ENCODE measurements at regions not wholly inside any gene's neighbourhood (a gene's known extent, or its start where the extent isn't known, plus 50 kb on each side); places are given as distances from the start of the nearest gene placed in this dataset.
A peak's percentile ranks its signal among the peaks of the same experiment; 100 is the strongest.

DNA sequence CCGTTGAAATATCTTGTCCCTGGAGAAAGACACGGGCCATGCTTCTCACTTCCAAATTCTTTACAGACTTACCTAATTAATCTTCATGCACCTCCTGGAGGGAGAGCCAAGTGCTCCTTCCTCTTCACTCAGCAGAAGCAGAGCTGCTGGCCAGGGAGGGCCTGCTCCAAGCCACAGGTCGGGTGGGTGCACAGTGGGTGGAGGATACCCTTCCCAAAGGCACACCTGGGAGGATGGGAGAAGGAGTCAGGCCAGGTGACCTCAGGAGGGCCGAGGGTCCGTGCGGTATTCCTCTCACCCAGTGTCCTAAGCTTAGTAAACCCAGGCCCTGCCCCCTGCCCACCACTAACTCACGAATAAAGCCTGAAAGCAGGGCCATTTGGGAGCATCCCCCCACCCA, 171.3 kb upstream of the RPL38 start:
- ATAC-seq (no peak), DNase-seq (ENCODE audit: low spot score) (no peak)

DNA sequence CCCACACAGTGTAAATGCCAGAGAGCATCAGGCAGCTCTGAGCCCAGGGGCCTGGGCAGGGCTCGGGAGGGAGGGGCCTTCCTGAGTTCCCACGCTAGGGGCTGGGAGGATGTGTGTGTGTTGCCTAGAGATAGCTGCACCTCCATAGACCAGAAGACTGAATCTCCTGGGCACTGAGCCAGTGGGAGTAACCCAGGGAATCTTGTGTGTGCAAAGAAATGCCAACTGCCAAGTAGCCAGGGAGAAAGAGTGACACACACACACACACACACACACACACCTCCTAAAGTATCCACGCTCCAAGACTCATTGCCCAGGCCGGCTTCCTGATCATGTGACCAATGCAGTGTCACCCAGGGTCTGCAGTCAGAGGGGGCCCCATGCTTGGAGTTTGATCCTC, 166.2 kb upstream of the RPL38 start:
- DNase-seq (ENCODE audit: low spot score) (no peak), ATAC-seq (no peak)

DNA sequence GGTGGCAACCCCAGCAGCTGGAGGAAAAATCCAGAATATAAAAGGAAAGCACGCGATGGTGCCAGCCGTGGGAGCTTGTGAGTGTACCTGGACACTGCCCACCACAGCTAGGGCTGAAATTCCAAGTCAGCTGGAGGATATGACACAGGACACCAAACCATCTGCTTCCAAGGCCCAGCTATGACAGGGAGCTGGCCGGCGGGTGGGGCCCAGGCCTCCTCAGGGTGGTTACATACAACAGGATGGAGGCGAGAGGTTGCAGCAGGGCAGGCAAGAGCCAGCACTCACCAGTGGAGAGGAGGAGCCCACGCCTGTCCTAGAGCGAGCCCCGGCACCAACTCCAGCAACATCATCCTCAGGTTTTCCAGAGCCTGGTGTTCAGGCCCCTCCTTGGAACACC, 163.2 kb upstream of the RPL38 start:
- ATAC-seq = no peak
- DNase-seq (ENCODE audit: low spot score) = no peak

DNA sequence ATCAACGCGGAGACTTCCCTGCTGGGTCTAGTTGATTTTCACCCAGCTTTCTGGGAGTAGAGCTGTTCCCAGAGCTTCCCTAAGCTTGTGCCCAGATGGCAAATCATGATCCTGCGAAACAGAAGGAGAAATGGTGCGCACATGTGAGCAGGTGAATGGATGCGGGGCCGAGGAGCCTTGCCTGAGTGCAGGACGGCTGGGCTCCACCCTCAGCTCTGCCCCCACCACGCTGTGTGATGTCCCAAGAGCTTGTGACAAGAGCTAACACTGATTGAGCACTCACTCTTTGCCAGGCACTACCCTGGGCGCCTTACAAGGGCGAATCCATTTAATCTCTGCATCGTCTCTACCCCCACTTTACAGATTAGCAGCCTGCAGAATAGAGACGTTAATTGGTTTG, 162.7 kb upstream of the RPL38 start:
- no peak for ATAC-seq

GRCh38 chr17:74041869-74042640, 161.4 kb upstream of the RPL38 start:
- DNase-seq (ENCODE audit: low spot score) = no peak
- ATAC-seq = no peak

More for the DNA sequence above, 162.7 kb upstream of the RPL38 start:
- no peak for DNase-seq (ENCODE audit: low spot score)

- ATAC-seq (no peak), DNase-seq (ENCODE audit: low spot score) (no peak)
These were observed 160.6 kb upstream of the RPL38 start for GRCh38 chr17:74042744-74043486.

GRCh38 chr17:74043976-74044375, 159.5 kb upstream of the RPL38 start:
- DNase-seq (ENCODE audit: low spot score) (no peak), ATAC-seq (peak; percentile 16)

DNA sequence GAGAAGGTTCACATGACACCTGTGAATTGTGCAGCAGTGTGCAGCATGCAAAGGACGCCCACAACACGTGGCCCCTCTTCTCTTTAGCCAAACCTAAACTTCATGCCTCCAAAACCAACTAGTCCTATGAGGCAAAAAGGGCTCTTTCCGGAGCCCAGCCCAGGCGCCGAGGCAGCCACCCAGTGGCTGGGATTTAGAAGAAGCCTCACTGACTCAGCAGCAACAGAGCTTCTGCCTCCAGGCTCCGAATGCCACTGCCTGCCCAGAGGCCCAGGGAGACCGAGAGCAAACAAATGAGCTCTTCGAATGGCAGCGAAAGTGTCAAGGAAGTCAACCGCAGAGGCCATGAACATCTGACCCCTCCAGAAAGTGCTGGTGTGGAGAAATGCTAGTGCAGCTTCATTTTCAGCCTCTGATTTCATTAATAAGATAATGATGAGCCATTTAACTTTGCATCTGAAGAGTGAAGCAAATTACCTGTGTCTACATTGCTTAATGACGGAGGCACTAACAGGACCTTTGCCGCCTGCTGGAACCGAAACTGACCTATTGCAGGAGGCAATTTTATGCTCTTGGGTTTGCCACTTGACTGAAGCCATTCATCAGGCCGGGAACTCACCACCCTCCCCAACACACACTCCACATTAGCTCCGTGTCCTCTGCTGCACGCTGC, 157.7 kb upstream of the RPL38 start:
- ATAC-seq (no peak), DNase-seq (ENCODE audit: low spot score) (no peak)

DNA sequence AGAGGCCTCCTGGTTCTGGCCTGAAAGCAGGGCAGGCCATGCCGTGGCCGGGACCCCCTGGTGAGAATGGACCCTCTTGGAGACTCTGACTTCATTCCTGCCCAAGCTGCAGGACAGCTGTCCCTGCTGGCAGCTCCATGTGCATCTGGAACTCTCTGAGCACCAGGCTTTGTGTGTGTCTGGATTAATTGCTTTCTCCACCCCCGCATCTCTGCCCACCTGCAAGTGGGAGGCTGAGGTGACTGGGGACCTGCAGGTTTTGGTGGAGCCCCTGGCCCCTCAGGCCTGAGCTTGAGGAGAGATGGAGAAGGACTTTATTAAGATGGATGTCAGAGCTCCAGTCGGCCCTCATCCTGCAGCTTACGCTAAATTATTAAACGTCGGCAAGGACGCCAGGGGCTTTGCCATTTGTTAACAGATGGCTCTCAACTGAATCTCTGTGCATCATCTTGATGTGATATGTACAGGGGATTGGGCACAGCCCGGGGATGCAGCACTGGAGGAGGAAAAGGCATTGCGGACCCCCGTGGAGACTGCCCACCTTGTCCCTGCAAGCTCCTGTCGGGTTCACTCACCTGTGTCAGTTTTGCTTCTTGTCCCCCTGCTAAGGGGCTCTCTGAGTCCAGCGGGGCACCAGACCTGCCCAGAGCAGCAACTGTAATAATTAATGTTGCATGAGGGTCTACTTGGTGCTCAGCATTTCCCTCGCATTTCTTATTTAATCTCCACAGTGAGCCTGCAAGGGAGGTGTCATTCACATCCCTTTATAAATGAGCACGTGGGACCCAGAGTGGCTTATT, 154.1 kb upstream of the RPL38 start:
- ATAC-seq = no peak
- DNase-seq (ENCODE audit: low spot score) = no peak

GRCh38 chr17:74049967-74050458, 153.5 kb upstream of the RPL38 start:
- ATAC-seq = no peak

GRCh38 chr17:74051348-74051747, 152.1 kb upstream of the RPL38 start:
- ATAC-seq = no peak
- no peak for DNase-seq (ENCODE audit: low spot score)

More at GRCh38 chr17:74049967-74050458, 153.5 kb upstream of the RPL38 start:
- DNase-seq (ENCODE audit: low spot score) = no peak

DNA sequence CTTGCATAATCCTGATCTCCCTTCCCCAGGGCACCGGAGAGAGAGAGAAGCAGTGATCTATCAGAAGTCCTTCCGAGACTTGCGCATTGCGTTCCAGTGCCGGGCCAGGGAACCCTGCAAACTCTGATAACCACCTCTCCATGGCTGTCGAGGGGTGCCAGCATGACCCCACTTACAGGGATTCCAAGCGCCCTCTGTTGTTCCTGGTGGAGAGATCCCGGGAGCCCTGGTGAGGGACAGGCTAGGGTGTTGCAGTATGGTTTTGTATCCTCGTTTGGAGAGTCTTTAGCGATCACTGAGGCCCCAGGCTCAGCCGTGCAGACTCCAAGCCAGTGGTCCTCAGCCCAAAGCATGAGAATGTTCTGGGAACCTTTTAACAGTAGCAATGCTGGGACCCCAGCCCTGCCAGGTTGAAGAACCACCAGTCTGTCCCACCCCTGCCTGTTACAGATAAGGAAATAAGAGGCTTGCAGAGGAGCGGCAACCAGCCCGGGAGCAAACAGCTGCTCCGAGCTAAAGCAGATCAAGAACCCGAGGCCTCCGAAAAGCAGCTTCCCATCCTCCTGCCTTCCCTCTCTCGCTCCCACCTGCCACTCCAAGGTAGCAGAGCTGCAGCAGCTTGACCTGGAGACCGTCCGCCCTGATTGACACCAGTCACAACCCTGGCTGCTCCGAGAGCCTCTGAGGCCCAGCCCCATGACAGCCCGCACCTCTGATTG, 150.3 kb upstream of the RPL38 start:
- ATAC-seq (no peak), DNase-seq (ENCODE audit: low spot score) (no peak)

DNA sequence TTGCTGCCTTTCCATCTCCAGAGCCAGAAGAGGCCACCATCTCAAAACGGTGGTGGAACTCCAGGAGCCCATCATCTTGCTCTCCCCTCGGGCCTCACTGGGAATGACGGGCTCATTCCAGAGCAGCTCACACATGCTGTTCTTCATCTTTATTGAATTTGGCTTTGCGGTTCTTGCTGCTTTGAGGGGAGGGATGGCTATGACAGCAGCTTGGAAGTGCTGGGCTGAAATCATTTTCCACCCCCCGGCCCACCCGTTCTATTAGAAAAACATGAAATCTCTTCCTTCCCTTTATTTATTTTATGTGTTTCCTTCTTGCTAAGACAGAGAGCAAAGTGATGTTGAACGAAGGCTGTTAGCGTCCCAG, 149.8 kb upstream of the RPL38 start:
- no peak for ATAC-seq
- DNase-seq (ENCODE audit: low spot score) = no peak

- DNase-seq (ENCODE audit: low spot score) (no peak), ATAC-seq (no peak)
These were observed 149.2 kb upstream of the RPL38 start for GRCh38 chr17:74054249-74054648.

- ATAC-seq (no peak), DNase-seq (ENCODE audit: low spot score) (no peak)
These were observed 147.8 kb upstream of the RPL38 start for GRCh38 chr17:74055508-74056160.

- ATAC-seq (no peak), DNase-seq (ENCODE audit: low spot score) (no peak)
These were observed 143.8 kb upstream of the RPL38 start for GRCh38 chr17:74059479-74060240.

DNA sequence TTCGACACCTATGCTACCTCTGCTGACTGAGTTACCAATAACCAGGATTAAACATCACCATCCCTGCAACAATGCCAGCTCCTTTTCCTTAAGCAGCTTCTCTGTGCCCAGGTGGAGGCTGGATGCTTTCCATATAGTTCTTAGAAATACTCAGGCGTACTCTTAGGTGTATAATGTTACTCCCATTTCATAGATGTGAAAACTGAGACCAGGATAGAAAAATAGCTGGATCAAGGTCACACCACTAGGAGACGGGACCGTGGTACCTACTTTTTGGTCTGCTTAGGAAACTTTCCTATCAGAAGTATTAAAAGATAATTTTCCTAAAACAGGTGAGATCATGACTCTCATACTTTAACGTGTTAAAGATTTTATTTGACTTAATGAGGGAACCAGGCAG, 141.7 kb upstream of the RPL38 start:
- ATAC-seq = no peak
- DNase-seq (ENCODE audit: low spot score) = no peak

GRCh38 chr17:74062234-74062633, 141.2 kb upstream of the RPL38 start:
- ATAC-seq = no peak
- DNase-seq (ENCODE audit: low spot score) = no peak

GRCh38 chr17:74063439-74063838, 140.0 kb upstream of the RPL38 start:
- ATAC-seq (no peak), DNase-seq (ENCODE audit: low spot score) (no peak)
